K562 (cell line): ENCODE measurements at regions not wholly inside any gene's neighbourhood (a gene's known extent, or its start where the extent isn't known, plus 50 kb on each side); places are given as distances from the start of the nearest gene placed in this dataset.

Experiments used
- ATAC-seq: fragments of 200-7000 bp; cut with Tn5 transposase; 3 replicates; pipeline ENCODE4 v1.9.1; 2020; ENCODE audit warnings: moderate library complexity
- BruUV-seq: library from RNA; stranded (reverse); fragments of 400-500 nt; replicated peaks from 2 replicates; lab custom pipeline; 2021; lab: Mats Ljungman, UMichigan
- CTCF ChIA-PET: fragments of 300-600 bp; formaldehyde crosslinking; extraction: SDS; loops from one replicate; lab custom pipeline; 2021; ENCODE audit warnings: low intra/inter-chr PET ratio; lab: Yijun Ruan, JAX
- POLR2A ChIA-PET: fragments of 300-600, 350-650 bp; sonication (Branson Sonifier 250); formaldehyde crosslinking; extraction: SDS; loops from one replicate; lab custom pipeline; 2021; ENCODE audit warnings: antibody characterized with exemption, inconsistent platforms; lab: Yijun Ruan, JAX
- DNase-seq, 4 experiments: peaks; one replicate each; pipeline versions ENCODE4 v3.0.0 to v3.0.0-alpha.2; 2011 to 2018; ENCODE audit warnings: low spot score in 3 of 4, mixed read lengths in 3 of 4; ENCODE audit errors: extremely low read depth in 1 of 4
- FAIRE-seq: peaks from 2 replicates; lab custom pipeline; 2011; peaks lifted over from hg19 to GRCh38; lab: Jason Lieb, UNC
- H2AFZ ChIP-seq: 2 replicates; pipeline ENCODE4 v1.6.0; 2011; ENCODE audit warnings: low read depth, low read length, control low read depth, inconsistent platforms
- H3K27ac ChIP-seq: fragments of 200-600 bp; 3 replicates; pipeline ENCODE4 v1.8.0; 2011; ENCODE audit warnings: low read depth, mild to moderate bottlenecking, control low read depth, inconsistent platforms, low read length, moderate library complexity, mixed read lengths; ENCODE audit errors: extremely low read depth
- H3K27me3 ChIP-seq, 2 experiments: fragments of 300-600 bp in 1 of 2; 2 replicates in 1 of 2; 3 replicates in 1 of 2; pipeline versions ENCODE4 v1.6.0 to v1.8.0; 2011; ENCODE audit warnings: inconsistent platforms in 2 of 2, low read length in 2 of 2, mild to moderate bottlenecking in 1 of 2, mixed read lengths in 1 of 2, moderate library complexity in 1 of 2; ENCODE audit not compliant: control insufficient read depth in 2 of 2, insufficient read depth in 2 of 2
- H3K36me3 ChIP-seq: fragments of 300-600 bp; 3 replicates; pipeline ENCODE4 v1.8.0; 2011; ENCODE audit warnings: mild to moderate bottlenecking, low read length, inconsistent platforms; ENCODE audit not compliant: control insufficient read depth, insufficient read depth
- H3K4me1 ChIP-seq, 2 experiments: fragments of 200-600 bp in 1 of 2; replicated peaks in 1 of 2; 2 replicates in 1 of 2; 3 replicates in 1 of 2; pipeline versions ENCODE4 v1.5.1 to v1.8.0; 2011; ENCODE audit warnings: inconsistent platforms in 2 of 2, low read length in 2 of 2, mild to moderate bottlenecking in 1 of 2, mixed read lengths in 1 of 2, moderate library complexity in 1 of 2; ENCODE audit not compliant: control insufficient read depth in 2 of 2, insufficient read depth in 2 of 2
- H3K4me2 ChIP-seq: 2 replicates; pipeline ENCODE4 v1.6.1; 2011; ENCODE audit warnings: low read length, control low read depth, inconsistent platforms, mixed read lengths; ENCODE audit not compliant: insufficient read depth
- H3K4me3 ChIP-seq: fragments of 200-600 bp; sonication (generic), shearing (Covaris generic); 2 replicates; pipeline ENCODE4 v1.5.1; 2016; ENCODE audit warnings: control low read depth, inconsistent platforms
- H3K79me2 ChIP-seq: fragments of 200-600 bp; 3 replicates; pipeline ENCODE4 v1.8.0; 2011; ENCODE audit warnings: low read length, inconsistent platforms; ENCODE audit not compliant: control insufficient read depth, insufficient read depth
- H3K9ac ChIP-seq, 2 experiments: 2 replicates each; pipeline versions ENCODE4 v1.6.0 to v1.6.1; 2011; ENCODE audit warnings: low read depth in 2 of 2, low read length in 2 of 2, control low read depth in 1 of 2, inconsistent platforms in 1 of 2, mild to moderate bottlenecking in 1 of 2, mixed read lengths in 1 of 2; ENCODE audit not compliant: insufficient read depth in 1 of 2
- H3K9me1 ChIP-seq: one replicate; pipeline ENCODE4 v1.6.0; 2011; ENCODE audit warnings: inconsistent platforms, mild to moderate bottlenecking, low read length, moderate library complexity; ENCODE audit not compliant: control insufficient read depth, insufficient read depth
- H3K9me3 ChIP-seq: replicated peaks from 2 replicates; pipeline ENCODE4 v1.5.1; 2011; ENCODE audit warnings: low read depth, low read length, inconsistent platforms; ENCODE audit not compliant: control insufficient read depth, insufficient read depth
- H4K20me1 ChIP-seq: replicated peaks from 2 replicates; pipeline ENCODE4 v1.6.1; 2011; ENCODE audit warnings: low read length, inconsistent platforms, mixed read lengths; ENCODE audit not compliant: control insufficient read depth, insufficient read depth
- CEBPG ChIP-seq, 3 experiments: fragments of 200-800 bp in 1 of 3; sonication (Bioruptor generic) in 1 of 3; sonication (generic) in 1 of 3; formaldehyde crosslinking in 1 of 3; IDR thresholded peaks in 2 of 3; conservative IDR thresholded peaks in 1 of 3; 2 replicates each; pipeline versions ENCODE4 v1.6.1 to v1.8.0; 2016 to 2022; ENCODE audit warnings: missing compliant biosample characterization in 2 of 3, missing genetic modification characterization in 2 of 3, mild to moderate bottlenecking in 1 of 3, missing genetic modification reagents in 1 of 3
- CSDE1 ChIP-seq, 2 experiments: fragments of 450-650 bp; IDR thresholded peaks; 2 replicates each; pipeline ENCODE4 v1.6.1; 2016; ENCODE audit warnings: mild to moderate bottlenecking in 1 of 2
- MITF ChIP-seq: IDR thresholded peaks from 2 replicates; pipeline ENCODE4 v1.6.1; 2014; ENCODE audit warnings: antibody characterized with exemption
- NFRKB ChIP-seq: fragments of 450-650 bp; IDR thresholded peaks from 2 replicates; pipeline ENCODE4 v1.6.1; 2016; ENCODE audit warnings: low read depth
- RERE ChIP-seq: sonication (generic); formaldehyde crosslinking; IDR thresholded peaks from 2 replicates; pipeline ENCODE4 v1.8.0; 2023; ENCODE audit warnings: missing genetic modification reagents, mild to moderate bottlenecking, borderline replicate concordance
- TCF7 ChIP-seq: sonication (generic); IDR thresholded peaks from 2 replicates; pipeline ENCODE4 v1.6.1; 2016; ENCODE audit warnings: antibody characterized with exemption, borderline replicate concordance
- ZNF277 ChIP-seq: fragments of 250-450 bp; sonication (Bioruptor Pico); IDR thresholded peaks from 2 replicates; pipeline ENCODE4 v1.8.0; 2022; ENCODE audit warnings: inconsistent platforms, mild to moderate bottlenecking, moderate library complexity, borderline replicate concordance
- ZNF3 ChIP-seq: fragments of 250-450 bp; sonication (Bioruptor Pico); IDR thresholded peaks from 2 replicates; pipeline ENCODE4 v1.5.0; 2021; ENCODE audit warnings: mild to moderate bottlenecking, moderate library complexity
- ZNF316 ChIP-seq: fragments of 450-650 bp; IDR thresholded peaks from 2 replicates; pipeline ENCODE4 v1.6.1; 2016
- ZNF764 ChIP-seq: fragments of 250-450 bp; sonication (Bioruptor Pico); IDR thresholded peaks from 2 replicates; pipeline ENCODE4 v1.4.0; 2020; ENCODE audit warnings: low read depth, mild to moderate bottlenecking, moderate library complexity
- WGBS: fragments of 100-300 bp; shearing (Covaris generic); methylation state at CpG from one replicate; pipeline ENCODE4 v1.1.6; 2016; ENCODE audit warnings: low coverage, mixed read lengths; ENCODE audit not compliant: insufficient coverage; ENCODE audit errors: missing lambda C conversion rate; 5-methylcytosine and 5-hydroxymethylcytosine counted together
- in situ Hi-C: fragments of 300-500 bp; cut with MboI; formaldehyde crosslinking; loops from 4 replicates; pipeline ENCODE4 v1.15.0; 2018; ENCODE audit warnings: inconsistent platforms, mixed read lengths
- intact Hi-C: fragments of 100-400 bp; cut with micrococcal nuclease; formaldehyde crosslinking; loops from 2 replicates; pipeline ENCODE4 v1.14.2; 2022

- no peak for TF ChIP-seq RERE (CRISPR knock-in tag)
These were observed 195.7 kb downstream of the ZIC4 start (continued) for GRCh38 chr3:147210676-147211075.

GRCh38 chr3:147201086-147201485 lies 205.3 kb downstream of the ZIC4 start:
- WGBS = 0% methylated on average over 3 of the region's 5 CpGs
- H3K4me1 ChIP-seq = no peaks in the 10 kb centered on the region
- no peaks in the 10 kb centered on the region for H3K27me3 ChIP-seq
- H3K79me2 ChIP-seq = no peaks in the 10 kb centered on the region
- BruUV-seq = no TSS peak
- FAIRE-seq (no peak), ATAC-seq (no peak)
- H3K9me3 ChIP-seq = no peaks in the 10 kb centered on the region
- POLR2A ChIA-PET = no interaction called here
- CTCF ChIA-PET = no interaction called here
- intact Hi-C loops = no loop called here
- no peaks in the 10 kb centered on the region for H4K20me1 ChIP-seq
- no peak overlapping the region for H2AFZ ChIP-seq
- no peaks in the 10 kb centered on the region for H3K9me1 ChIP-seq
- H3K4me3 ChIP-seq = no peak overlapping the region
- TF ChIP-seq TCF7 (no peak), ZNF3 (CRISPR knock-in tag) (no peak), ZNF316 (no peak), CEBPG (CRISPR knock-in tag; IDR thresholded peaks at IDR 0.05) (no peak), CEBPG (tag; conservative IDR thresholded peaks at IDR 0.05 in 1 of 2, IDR thresholded peaks at IDR 0.05 in 1 of 2) (0 out of 4 replicates have a peak, but pooled peaks of 1 of the 2 experiments have one; percentile 20), ZNF277 (CRISPR knock-in tag) (no peak), NFRKB (no peak), CSDE1 (IDR thresholded peaks at IDR 0.05) (no peak), MITF (no peak), ZNF764 (CRISPR knock-in tag) (no peak)
- TF ChIP-seq, all 486 proteins: peak for 1
- Histone ChIP-seq H3K4me2 (no peak overlapping the region), H3K9ac (no peak overlapping the region), H3K27ac (no peak overlapping the region), H3K36me3 (no peaks in the 10 kb centered on the region)
- in situ Hi-C loops = no loop called here
- DNase-seq = no peak
